ENCODE measurements at regions not wholly inside any gene's neighbourhood (a gene's known extent, or its start where the extent isn't known, plus 50 kb on each side); places are given as distances from the start of the nearest gene placed in this dataset.
"Not testable (repeated sequence)": the region's sequence is repeated elsewhere in the genome, so short reads cannot be mapped to it uniquely, and the experiment has no call there.

DNA sequence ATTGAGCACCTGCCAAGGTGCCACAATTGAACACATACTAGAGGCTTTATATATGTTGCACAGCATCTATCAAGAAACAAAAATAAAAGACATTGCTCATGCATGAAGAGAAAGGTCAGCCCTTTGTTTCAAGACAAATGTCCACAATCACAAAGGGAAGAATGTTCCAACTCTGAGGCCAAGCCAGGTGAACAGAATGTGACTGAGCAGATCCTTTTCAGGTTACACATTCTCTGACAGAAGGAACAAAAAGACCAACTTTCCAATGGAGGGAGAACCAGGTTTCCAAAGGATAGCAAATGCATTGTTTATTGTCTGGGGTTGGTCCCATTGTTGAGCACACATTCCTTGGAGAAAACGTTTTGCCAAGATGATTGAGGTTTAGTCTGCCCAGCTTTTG lies 50.2 kb upstream of the FAM174B start:
- no peak for DNase-seq (ENCODE audit: low read depth in 2 of 2)

DNA sequence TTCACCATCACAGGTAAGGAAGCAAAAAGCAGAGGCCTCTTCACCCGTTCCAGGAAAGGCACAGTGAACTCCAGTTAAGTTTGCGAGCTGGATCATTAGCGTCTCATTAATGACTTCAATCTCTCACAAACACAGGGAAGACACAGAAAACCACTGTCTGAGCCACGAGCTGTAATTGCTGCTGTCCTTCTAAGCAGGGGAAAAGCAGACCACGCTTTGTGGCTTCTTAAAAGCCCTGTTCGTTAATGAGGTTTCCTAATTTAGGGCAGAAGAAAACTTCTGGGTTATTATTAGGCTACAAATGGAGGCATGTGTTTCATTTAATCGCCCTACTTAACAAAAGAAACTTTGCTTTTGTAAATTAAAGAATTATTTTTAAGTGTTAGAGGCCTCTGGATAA lies 50.6 kb upstream of the FAM174B start:
- no peak for DNase-seq (ENCODE audit: low read depth in 2 of 2)

DNA sequence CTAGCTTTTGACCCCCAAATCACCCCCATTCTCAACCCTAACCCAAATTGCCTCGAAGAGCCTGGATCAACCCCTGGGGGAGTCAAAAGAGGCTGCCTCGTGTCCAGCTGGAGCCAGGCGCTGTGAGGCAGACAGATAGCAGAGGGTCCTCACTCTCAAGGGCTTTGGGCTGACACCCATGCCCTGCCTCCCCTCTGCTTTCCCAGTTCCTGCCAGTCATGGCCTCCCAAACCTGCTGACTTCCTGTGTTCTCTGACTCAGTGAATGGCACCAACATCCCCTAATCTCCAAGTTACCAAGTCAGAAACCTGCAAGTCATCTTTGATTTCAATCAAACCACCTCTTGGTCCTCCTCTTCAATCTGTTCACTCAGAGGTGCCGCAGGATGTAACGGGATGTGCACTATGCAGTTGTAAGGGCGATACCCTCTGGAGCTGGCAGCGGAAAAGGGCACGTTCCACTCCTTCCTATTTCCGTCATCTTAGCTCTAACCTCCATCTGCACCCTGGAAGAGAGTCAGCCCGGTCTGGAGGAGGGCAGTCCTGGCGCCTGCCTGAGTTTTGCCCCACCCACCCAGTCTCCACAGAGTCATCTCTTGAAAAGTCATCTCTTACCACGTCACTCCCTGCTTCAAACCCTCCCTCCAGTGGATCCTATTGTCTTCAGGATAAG lies 52.4 kb upstream of the FAM174B start:
- no peak for DNase-seq (ENCODE audit: low read depth in 2 of 2)

DNA sequence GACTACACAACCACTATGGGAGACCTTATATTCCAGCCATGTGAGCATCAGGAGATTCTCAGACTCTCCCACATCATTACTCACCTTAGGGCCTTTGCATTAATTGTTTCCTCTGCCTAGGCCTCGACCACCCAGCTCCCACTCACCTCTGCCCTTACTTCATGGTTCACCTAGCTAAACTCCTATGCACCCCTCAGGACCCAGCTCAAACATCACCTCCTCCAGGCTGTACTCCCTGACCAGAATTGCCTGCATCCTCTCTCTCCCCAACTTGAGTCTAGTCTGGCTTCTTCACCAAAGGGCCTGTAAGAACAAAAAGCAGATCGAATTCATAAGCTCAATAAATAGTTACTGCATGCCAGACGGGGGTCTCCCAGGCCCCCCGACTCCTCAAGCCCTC lies 53.1 kb upstream of the FAM174B start:
- no peak for DNase-seq (ENCODE audit: low read depth in 2 of 2)

DNA sequence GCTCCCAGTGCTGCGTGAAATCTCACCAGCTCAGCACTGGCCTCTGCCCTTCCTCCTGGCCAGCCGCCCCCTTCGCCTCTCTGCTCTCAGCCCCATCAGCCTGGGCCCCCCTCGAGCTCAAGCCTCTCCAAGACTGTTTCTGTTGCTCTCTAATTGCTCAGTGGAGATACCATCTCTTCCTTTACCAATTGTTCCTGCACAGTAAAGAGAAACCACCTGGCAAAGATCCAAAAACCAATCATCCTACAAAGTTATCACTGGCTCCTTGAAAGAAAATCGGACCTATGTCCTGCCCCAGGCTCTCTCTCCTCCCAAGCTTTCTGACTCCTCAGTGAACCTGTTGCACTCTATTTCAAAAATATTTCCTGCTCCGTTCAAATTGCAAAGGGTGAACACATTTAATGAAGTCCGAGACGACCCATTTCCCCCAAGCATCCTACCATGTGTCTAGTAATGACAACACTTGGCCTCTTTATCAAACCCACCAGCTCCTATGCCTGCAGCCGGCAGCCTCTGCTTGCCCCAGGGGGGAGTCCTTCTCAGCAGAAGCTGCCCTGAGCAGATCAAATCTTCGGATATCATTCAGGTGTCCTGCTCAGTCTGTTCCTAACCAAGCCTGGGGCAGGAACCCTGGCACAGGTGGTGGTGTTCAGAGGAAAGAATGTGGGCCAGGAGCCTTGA lies 53.7 kb upstream of the FAM174B start:
- no peak for DNase-seq (ENCODE audit: low read depth in 2 of 2)

DNA sequence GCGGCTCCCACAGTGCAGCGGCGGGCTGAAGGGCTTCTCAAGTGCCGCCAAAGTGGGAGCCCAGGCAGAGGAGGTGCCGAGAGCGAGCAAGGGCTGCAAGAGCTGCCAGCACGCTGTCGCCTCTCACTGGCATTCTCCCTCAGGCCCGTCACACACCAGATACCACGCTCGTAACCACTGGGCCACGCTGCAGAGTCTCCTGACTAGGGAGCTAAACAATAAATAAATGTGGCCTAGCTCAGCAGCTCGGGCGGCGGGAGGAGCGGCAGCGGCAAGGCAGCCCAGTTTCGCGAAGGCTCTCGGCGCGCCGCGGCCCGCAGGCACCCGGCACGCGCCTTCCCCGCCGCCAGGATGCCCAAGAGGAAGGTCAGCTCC lies 55.9 kb upstream of the FAM174B start:
- DNase-seq (ENCODE audit: low read depth in 2 of 2) = no peak

DNA sequence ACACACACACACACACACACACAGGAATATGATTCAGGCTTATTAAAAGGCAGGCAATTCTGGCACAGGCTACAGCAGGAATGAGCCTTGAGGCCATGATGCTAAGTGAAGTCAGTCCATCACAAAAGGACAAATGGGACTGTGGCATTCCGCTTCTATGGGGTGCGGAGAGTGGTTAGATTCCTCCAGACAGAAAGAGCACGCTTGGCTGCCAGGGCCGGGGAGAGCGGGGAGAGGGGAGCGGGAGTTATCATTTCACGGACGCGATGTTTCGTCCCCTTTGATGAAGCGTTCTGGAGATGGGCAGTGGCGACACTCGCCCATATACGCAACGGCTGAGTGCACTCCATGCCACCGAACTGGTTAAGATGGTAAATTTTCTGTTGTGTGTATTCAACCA lies 58.5 kb upstream of the FAM174B start:
- peak in 1 of 2 experiments; percentile 26 for DNase-seq (ENCODE audit: low read depth in 2 of 2)

DNA sequence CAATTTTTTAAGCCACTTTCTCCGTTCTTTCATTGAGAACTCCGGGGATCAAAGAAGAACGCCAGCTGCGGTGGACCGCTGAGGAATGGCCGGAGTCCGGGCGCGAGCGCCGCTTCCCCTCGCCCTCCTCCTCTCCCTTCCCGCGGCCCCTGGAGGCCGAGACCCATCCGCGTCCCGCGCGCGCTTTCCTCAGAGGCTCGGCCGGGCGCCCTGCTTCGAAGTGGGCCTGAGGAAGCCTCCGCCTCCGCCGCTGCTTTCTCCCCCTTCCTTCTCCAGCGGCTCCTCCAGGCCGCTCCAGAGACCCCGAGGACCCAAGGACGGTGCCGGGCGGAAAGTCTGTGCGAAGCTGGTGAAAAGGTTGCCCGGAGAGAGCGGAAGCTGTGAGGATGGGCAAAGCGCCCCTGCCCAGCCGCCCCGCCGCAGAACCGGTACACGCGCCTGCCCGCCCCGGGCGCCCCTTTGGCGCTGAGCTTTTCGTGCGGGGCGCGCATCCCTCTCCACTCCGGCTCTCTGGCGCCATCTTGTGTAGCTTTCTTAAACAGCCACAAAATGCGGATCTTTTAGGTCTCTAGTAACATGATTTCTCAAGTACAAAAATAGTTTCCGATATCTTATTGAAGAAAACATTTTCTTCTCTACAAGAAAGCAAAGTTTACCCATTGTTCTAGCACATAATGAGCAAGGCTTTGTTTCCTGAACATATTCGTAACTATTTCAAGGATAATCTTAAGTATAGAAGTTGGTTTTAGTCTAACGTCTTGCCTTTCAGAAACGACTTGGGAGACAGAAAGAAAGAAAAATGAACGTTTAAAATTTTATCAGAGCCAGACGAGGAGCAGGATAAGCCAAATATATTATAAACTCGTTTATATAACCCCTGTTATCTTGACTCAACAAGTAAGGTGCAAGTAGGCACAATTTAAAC lies 59.2 kb upstream of the FAM174B start:
- peak; percentile 37 to 49 for DNase-seq (ENCODE audit: low read depth in 2 of 2)

DNA sequence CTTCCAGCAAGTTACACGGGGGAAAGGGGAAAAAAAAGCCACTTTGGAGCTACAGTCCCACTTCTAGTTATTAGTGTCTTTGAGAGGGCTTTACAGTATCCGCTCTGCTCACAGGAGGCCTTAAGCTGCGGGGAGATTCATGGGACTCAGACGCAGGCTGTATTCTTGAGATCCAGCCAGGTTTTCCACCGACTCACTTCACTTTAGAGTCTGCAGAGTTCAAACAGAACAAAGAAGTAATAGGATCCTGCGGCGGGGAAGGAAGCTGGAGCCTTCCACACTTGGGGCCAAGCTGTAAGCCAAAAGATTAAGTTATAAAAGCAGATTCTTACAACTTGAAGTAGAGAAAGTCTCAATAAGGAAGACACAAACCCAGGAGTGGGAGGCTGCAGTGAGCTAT lies 60.2 kb upstream of the FAM174B start:
- peak; percentile 36 to 39 for DNase-seq (ENCODE audit: low read depth in 2 of 2)

DNA sequence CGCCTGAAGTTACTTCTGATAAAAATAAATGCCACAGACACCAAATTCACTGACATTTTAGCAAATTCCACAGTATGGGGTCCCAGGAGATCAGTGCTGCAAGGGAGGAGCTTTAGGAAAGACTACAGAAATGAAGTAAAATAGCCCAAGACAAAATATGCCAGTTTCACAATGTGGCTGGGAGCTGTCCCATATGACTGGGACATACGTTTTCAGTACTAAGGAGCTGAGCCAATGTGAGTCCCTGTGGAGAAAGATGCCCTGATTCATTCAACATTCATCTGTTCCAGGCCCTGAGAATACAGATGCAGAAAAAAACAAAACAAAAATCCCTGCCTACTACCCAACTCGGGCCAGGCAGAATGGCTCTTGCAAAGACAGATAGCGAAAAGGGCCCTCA lies 63.4 kb upstream of the FAM174B start:
- DNase-seq (ENCODE audit: low read depth in 2 of 2) = no peak

DNA sequence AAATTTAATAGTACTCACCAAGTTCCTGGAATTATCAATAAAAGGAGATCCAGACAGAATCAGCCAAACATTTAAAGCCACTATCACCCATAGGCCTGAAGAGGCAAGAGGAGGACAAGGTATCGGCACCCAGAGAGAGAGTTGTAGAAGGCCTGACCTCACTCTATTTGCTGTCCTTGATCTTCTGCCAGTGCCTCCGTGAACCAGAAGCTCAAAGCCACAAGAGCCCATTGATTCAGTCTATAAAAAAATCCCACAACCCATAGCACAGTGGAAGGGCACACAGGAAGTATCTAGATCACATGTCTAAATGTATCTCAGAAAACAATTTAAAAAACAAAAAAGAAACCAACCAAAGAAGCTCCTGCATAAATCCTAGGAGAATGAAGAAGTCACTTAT lies 68.6 kb upstream of the FAM174B start:
- DNase-seq (ENCODE audit: low read depth in 2 of 2) = no peak

DNA sequence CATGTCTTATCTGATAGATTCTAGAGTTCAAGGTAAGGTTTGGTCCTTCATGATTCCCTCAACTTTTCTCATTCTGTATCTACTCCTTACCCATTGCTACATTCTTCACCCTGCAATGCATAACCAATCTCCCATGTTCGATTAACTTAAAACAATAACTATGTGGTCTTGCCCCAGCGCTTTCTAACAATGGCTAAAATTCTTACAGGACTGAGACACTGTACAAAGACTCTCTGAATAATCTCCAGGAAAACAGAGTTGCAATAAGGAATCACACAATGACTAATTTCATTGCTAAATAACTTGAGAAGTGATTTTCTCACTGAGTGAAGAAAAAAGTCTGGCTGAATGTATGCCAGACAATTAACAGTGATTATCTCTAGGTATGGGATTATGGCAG lies 69.6 kb upstream of the FAM174B start:
- DNase-seq (ENCODE audit: low read depth in 2 of 2) = no peak

DNA sequence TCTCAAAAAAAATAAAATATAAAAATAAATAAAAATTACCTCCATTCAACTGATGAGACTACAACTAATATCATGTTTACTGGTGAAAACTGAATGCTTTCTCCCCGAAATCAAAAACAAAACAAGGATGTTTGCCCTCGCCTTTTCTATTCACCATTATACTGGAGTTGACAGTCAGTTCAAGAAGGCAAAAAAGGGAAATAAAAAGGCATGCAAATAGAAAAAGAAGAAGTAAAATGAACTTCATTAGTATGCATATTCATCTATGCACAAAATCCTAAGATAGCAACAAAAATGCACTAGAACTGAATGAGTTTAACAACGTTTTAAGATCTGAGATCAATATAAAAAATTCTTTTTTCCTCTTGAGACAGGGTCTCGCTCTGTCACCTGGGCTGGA lies 72.7 kb upstream of the FAM174B start:
- DNase-seq (ENCODE audit: low read depth in 2 of 2) = no peak

DNA sequence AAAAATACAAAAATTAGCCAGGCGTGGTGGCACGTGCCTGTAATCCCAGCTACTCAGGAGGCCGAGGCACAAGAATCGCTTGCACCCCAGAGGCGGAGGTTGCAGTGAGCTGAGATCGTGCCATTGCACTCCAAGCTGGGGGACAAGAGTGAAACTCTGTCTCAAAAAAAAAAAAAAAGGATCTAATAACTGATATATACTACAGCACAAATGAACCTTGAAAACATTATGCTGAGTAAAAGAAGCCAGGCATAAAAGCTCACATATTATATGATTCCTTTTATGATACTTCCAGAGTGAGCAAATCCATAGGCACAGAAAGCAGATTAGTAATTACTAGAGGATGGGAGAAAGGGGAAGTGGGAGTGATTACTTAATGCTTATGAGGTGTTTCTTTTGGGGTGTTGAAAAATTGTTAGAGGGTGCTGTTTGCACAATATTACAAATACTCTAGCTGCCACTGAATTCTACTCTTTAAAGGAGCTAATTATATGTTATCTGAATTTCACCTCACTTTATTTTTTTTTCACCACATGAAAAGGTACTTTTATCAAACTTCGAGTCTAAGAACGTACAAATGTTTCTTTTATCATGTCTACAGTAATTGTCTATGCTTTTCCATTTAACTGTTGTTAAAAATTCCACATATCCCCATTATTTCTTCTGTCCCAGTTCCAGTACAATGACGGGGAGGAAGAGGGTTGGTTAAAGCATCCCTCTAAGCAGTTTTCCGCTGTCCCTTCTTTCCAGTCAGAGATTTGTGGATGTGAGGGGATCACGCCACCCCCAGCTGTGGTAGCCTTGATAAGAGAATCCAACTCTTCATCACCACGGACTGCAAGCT lies 77.7 kb upstream of the FAM174B start:
- DNase-seq (ENCODE audit: low read depth in 2 of 2) = no peak

DNA sequence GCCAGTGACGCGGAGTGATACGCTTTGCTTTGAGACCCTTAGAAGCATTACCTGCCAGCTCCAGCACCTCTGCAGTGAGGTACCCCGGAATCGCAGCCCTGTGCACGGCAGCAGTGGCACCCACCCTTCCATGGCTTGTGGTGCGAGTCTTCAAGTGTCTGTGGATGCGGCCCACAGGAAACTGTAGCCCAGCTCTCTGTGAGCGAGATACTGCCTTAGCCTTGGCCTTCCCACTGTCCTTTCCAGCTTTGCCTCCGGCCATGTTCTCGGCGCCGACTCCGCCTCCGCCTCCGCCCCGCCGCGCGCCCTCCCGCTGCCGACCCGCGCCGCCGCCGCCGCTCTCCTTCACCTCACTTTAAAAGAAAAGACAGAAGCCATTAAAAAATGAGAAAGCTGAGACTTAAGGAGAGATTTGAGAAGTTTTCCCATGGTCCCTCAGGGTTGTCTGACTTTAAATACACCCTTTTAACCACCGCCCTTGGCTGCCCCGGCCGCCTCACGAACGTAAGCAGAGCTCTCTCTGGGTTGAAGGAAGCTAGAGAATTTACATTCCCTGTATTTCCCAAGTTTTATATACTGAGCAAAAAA lies 78.5 kb upstream of the FAM174B start:
- DNase-seq (ENCODE audit: low read depth in 2 of 2) = no peak

DNA sequence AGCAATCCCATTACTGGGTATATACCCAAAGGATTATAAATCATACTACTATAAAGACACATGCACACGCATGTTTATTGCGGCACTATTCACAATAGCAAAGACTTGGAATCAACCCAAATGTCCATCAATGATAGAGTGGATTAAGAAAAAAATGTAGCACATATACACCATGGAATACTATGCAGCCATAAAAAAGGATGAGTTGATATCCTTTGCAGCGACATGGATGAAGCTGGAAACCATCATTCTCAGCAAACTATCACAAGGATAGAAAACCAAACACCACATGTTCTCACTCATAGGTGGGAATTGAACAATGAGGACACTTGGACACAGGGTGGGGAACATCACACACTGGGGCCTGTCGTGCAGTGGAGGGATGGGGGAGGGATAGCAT lies 83.7 kb upstream of the FAM174B start:
- not testable (repeated sequence) for DNase-seq (ENCODE audit: low read depth in 2 of 2)

DNA sequence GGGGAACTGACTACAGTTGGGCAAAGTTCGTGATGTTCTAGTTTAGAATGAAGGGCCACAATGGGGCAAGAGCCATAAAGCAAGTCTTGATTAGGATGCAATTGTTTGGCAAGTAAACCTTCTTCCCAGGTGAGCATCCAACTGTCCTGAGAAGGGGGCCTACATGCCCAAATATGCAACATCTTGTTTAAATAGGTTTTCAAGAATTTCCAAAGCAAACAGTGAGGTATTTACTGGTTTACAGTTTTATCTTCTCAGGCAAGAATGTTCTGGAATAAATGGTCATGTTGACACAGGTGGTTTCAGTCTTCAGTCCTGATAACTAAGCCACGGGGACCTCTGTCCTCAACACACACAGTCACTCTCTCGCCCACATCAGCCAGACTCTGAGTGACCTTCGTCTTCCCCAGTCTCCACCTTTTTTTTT lies 90.3 kb upstream of the FAM174B start:
- no peak for DNase-seq (ENCODE audit: low read depth in 2 of 2)

DNA sequence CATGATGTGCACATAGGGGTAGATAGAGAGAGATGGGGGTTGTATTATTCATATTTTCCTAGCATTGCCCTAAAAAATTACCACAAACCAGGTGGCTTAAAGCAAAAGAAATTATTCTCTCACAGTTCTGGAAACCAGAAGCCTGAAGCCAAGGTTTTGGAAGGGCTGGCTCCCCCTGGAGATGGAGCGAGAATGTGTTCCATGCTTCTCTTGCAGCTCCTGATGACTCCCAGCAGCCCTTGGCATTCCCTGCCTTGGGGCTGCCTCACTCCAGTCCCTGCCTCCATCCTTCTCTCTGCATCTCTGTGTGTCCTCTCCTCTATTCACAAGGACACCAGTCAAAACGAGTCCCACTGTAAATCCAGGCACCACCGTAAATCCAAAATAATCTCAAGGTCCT lies 91.5 kb upstream of the FAM174B start:
- no peak for DNase-seq (ENCODE audit: low read depth in 2 of 2)

DNA sequence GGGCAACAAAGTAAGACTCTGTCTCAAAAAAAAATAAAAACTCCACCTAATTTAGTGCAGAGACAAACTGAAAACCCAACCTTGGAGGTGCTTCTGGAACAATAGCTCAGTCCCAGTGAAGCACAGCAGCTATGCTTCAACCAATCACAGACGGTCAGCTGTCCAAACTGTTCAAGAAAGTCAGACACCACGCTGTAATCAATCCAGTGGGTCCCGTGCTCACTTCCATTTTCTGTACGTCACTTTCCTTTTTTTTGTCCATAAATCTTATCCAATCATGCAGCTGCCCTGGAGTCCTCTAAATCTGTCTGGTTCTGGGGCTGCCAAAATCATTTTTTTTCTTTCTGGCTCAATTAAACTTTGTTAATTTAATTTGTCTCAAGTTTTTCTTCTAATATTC lies 93.6 kb upstream of the FAM174B start:
- no peak for DNase-seq (ENCODE audit: low read depth in 2 of 2)

DNA sequence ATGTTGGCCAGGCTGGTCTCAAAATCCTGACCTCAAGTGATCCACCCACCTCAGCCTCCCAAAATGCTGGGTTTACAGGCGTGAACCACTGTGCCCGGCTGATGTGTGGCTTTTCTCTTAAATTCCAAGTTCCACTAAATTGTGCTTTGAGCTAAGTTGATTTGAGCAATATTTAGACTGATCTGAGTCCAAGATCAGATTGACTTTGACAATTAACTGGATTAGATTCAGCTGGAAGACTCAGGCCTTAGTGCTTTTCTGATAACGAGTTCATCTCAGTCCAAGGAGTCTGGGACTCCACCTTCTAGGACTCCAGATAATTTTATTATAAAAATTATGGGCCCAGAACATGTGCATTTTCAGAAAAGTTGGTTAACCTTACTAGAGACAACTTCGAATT lies 94.4 kb upstream of the FAM174B start:
- DNase-seq (ENCODE audit: low read depth in 2 of 2) = no peak

DNA sequence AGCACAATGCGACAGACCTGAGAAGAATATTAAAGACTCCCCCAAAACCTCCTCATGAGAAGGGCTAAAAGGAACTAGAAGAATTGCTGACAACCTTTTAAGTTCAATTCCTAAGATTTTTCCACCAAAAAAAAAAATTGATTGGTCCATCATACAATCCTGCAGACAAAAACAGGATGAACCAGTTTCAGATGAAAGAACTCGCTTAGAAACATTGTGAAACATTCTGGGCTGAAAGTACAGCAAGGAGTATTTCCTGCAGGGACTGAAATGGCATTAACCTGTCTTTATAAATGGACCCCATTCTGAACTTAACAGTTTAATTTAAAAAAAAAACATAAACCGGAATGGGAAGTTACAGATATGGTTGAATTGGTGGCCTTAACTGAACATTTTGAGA lies 96.0 kb upstream of the FAM174B start:
- no peak for DNase-seq (ENCODE audit: low read depth in 2 of 2)

Measured in fibroblast of skin of left biceps (primary cell).